Activated naive CD4-positive, alpha-beta T cell (primary cell): ENCODE measurements at regions not wholly inside any gene's neighbourhood (a gene's known extent, or its start where the extent isn't known, plus 50 kb on each side); places are given as distances from the start of the nearest gene placed in this dataset.
"Not testable (repeated sequence)": the region's sequence is repeated elsewhere in the genome, so short reads cannot be mapped to it uniquely, and the experiment has no call there.

ENCODE experiments used
- DNase-seq, 4 experiments: peaks; one replicate each; lab custom pipeline; 2025; lab: John Stamatoyannopoulos, UW

GRCh38 chr1:208717525-208717924, 473.3 kb upstream of the PLXNA2 start:
- DNase-seq, result no peak

- DNase-seq, result no peak
Measured at GRCh38 chr1:208722592-208722991, 478.4 kb upstream of the PLXNA2 start.

GRCh38 chr1:208724079-208724478, 479.9 kb upstream of the PLXNA2 start:
- DNase-seq, result no peak

- DNase-seq, result no peak
Measured at GRCh38 chr1:208728815-208729214, 484.6 kb upstream of the PLXNA2 start.

GRCh38 chr1:208731981-208732821, 488.0 kb upstream of the PLXNA2 start:
- no peak for DNase-seq

- no peak for DNase-seq
Measured at GRCh38 chr1:208737161-208737560, 493.0 kb upstream of the PLXNA2 start.

- no peak for DNase-seq
Measured at GRCh38 chr1:208737922-208738321, 493.7 kb upstream of the PLXNA2 start.

GRCh38 chr1:208739636-208740035, 495.5 kb upstream of the PLXNA2 start:
- not testable (repeated sequence) for DNase-seq

- DNase-seq, result no peak
Measured at GRCh38 chr1:208741296-208741695, 497.1 kb upstream of the PLXNA2 start.

- DNase-seq, result no peak
Measured at GRCh38 chr1:208743361-208743760, 499.2 kb upstream of the PLXNA2 start.

- no peak for DNase-seq
Measured at GRCh38 chr1:208747979-208748378, 503.8 kb upstream of the PLXNA2 start.

GRCh38 chr1:208748387-208749165, 504.4 kb upstream of the PLXNA2 start:
- no peak for DNase-seq

GRCh38 chr1:208756339-208756981, 512.3 kb upstream of the PLXNA2 start:
- no peak for DNase-seq

GRCh38 chr1:208757846-208758245, 513.7 kb upstream of the PLXNA2 start:
- no peak for DNase-seq

- DNase-seq, result no peak
Measured at GRCh38 chr1:208759255-208759654, 515.1 kb upstream of the PLXNA2 start.

- DNase-seq, result no peak
Measured at GRCh38 chr1:208763971-208764370, 519.8 kb upstream of the PLXNA2 start.

GRCh38 chr1:208766832-208767231, 522.6 kb upstream of the PLXNA2 start:
- no peak for DNase-seq

- no peak for DNase-seq
Measured at GRCh38 chr1:208767816-208768215, 523.6 kb upstream of the PLXNA2 start.

- no peak for DNase-seq
Measured at GRCh38 chr1:208772891-208773290, 528.7 kb upstream of the PLXNA2 start.

- DNase-seq, result no peak
Measured at GRCh38 chr1:208775841-208776240, 531.7 kb upstream of the PLXNA2 start.

GRCh38 chr1:208778417-208778816, 534.2 kb upstream of the PLXNA2 start:
- no peak for DNase-seq

GRCh38 chr1:208781391-208782045, 537.3 kb upstream of the PLXNA2 start:
- no peak for DNase-seq
